ENCODE measurements at regions not wholly inside any gene's neighbourhood (a gene's known extent, or its start where the extent isn't known, plus 50 kb on each side); places are given as distances from the start of the nearest gene placed in this dataset.

DNA sequence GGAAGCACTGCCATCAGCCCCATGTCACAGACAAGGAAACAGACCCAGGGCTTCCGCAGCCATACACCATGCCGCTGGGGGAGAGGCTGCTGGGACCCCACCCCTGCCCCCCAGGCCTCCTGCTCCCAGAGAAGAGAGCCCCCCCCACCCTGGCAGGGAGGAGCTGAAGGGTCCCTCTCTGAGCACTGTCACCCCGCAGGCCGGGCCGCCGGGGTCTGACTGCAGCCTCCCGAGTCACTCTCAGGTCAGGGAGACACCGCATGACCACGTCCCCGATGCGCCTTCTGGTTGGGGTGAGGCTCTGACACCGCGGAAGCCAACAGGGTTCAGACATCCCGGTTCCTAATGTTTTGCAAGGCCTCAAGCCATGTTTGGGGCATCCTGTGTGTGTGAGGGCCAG lies 102.3 kb downstream of the SIK1 start:
- TF ChIP-seq, protein P1, sequence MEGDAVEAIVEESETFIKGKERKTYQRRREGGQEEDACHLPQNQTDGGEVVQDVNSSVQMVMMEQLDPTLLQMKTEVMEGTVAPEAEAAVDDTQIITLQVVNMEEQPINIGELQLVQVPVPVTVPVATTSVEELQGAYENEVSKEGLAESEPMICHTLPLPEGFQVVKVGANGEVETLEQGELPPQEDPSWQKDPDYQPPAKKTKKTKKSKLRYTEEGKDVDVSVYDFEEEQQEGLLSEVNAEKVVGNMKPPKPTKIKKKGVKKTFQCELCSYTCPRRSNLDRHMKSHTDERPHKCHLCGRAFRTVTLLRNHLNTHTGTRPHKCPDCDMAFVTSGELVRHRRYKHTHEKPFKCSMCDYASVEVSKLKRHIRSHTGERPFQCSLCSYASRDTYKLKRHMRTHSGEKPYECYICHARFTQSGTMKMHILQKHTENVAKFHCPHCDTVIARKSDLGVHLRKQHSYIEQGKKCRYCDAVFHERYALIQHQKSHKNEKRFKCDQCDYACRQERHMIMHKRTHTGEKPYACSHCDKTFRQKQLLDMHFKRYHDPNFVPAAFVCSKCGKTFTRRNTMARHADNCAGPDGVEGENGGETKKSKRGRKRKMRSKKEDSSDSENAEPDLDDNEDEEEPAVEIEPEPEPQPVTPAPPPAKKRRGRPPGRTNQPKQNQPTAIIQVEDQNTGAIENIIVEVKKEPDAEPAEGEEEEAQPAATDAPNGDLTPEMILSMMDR (IDR thresholded peaks at IDR 0.05) = no peak
- TF ChIP-seq EZH2 (IDR thresholded peaks at IDR 0.05) (no peak), EZH2phosphoT487 (IDR thresholded peaks at IDR 0.05) (no peak)
